HCT116 (cell line): ENCODE measurements at regions not wholly inside any gene's neighbourhood (a gene's known extent, or its start where the extent isn't known, plus 50 kb on each side); places are given as distances from the start of the nearest gene placed in this dataset.

Source experiments
- CBX3 ChIP-seq: IDR thresholded peaks from 2 replicates; pipeline ENCODE4 v1.6.1; 2012; ENCODE audit warnings: low read depth
- CEBPB ChIP-seq: IDR thresholded peaks from 2 replicates; pipeline ENCODE4 v1.6.1; 2012; ENCODE audit warnings: low read depth
- EZH2 ChIP-seq: fragments of 200-600 bp; sonication (generic); IDR thresholded peaks from 2 replicates; pipeline ENCODE4 v1.6.1; 2017; ENCODE audit warnings: antibody characterized with exemption, mixed run types
- EZH2phosphoT487 ChIP-seq: fragments of 200-600 bp; IDR thresholded peaks from 2 replicates; pipeline ENCODE4 v1.6.1; 2018; ENCODE audit warnings: antibody characterized with exemption, borderline replicate concordance
- JUND ChIP-seq: IDR thresholded peaks from 2 replicates; pipeline ENCODE4 v1.6.1; 2012
- POLR2A ChIP-seq: IDR thresholded peaks from 2 replicates; pipeline ENCODE4 v1.7.0; 2011; ENCODE audit warnings: borderline replicate concordance; ENCODE audit not compliant: insufficient read depth, insufficient read length; ENCODE audit errors: extremely low read depth
- POLR2AphosphoS5 ChIP-seq: IDR thresholded peaks from 2 replicates; pipeline ENCODE4 v1.6.1; 2011; ENCODE audit warnings: mild to moderate bottlenecking, low read depth, low read length, moderate library complexity
- RAD21 ChIP-seq: IDR thresholded peaks from 2 replicates; pipeline ENCODE4 v1.6.1; 2012; ENCODE audit warnings: low read depth, mild to moderate bottlenecking
- SIN3A ChIP-seq: IDR thresholded peaks from 2 replicates; pipeline ENCODE4 v1.6.1; 2012; ENCODE audit warnings: low read depth
- SRF ChIP-seq: IDR thresholded peaks from 2 replicates; pipeline ENCODE4 v1.6.1; 2012; ENCODE audit warnings: low read depth
- YY1 ChIP-seq: IDR thresholded peaks from 2 replicates; pipeline ENCODE4 v1.6.1; 2011; ENCODE audit warnings: low read length, low read depth, moderate library complexity, mild to moderate bottlenecking; ENCODE audit not compliant: insufficient replicate concordance; ENCODE audit errors: extremely low read depth
- TF ChIP-seq, protein P1 (sequence below): IDR thresholded peaks from 2 replicates; pipeline ENCODE4 v1.6.1; 2012; ENCODE audit warnings: low read depth
- TF ChIP-seq, protein P2 (sequence below), 3 experiments: fragments of 200-600 bp in 1 of 3; sonication (generic) in 1 of 3; IDR thresholded peaks in 2 of 3; conservative IDR thresholded peaks in 1 of 3; 2 replicates each; pipeline ENCODE4 v1.5.1; 2012 to 2017; ENCODE audit warnings: low read depth in 2 of 3, low read length in 2 of 3, antibody characterized with exemption in 1 of 3, borderline replicate concordance in 1 of 3, control low read depth in 1 of 3, mild to moderate bottlenecking in 1 of 3, mixed read lengths in 1 of 3, mixed run types in 1 of 3, moderate library complexity in 1 of 3; ENCODE audit not compliant: insufficient read depth in 1 of 3

DNA sequence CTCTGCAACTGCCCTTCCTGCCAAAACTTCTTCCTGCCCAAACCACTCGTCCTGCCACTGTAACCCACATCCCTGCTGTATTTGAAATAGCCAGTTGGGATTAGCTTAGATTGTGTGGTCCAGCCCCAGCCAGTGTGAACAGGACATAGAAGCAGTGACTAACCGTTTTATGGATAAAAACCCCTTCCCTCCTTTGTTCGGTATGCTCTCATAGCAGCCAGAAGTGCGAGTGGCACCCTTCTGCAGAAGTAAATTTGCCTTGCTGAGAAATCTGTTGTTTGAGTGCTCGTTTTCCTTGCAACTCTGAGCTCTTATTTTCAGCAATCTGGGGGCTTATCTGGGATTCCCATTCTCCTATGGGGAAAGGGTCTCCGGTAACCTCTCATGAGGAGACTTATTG lies 470.0 kb downstream of the PRDM9 start:
- TF ChIP-seq SRF: no peak
- TF ChIP-seq EZH2phosphoT487: no peak
- no peak for TF ChIP-seq EZH2
- TF ChIP-seq, protein P1, sequence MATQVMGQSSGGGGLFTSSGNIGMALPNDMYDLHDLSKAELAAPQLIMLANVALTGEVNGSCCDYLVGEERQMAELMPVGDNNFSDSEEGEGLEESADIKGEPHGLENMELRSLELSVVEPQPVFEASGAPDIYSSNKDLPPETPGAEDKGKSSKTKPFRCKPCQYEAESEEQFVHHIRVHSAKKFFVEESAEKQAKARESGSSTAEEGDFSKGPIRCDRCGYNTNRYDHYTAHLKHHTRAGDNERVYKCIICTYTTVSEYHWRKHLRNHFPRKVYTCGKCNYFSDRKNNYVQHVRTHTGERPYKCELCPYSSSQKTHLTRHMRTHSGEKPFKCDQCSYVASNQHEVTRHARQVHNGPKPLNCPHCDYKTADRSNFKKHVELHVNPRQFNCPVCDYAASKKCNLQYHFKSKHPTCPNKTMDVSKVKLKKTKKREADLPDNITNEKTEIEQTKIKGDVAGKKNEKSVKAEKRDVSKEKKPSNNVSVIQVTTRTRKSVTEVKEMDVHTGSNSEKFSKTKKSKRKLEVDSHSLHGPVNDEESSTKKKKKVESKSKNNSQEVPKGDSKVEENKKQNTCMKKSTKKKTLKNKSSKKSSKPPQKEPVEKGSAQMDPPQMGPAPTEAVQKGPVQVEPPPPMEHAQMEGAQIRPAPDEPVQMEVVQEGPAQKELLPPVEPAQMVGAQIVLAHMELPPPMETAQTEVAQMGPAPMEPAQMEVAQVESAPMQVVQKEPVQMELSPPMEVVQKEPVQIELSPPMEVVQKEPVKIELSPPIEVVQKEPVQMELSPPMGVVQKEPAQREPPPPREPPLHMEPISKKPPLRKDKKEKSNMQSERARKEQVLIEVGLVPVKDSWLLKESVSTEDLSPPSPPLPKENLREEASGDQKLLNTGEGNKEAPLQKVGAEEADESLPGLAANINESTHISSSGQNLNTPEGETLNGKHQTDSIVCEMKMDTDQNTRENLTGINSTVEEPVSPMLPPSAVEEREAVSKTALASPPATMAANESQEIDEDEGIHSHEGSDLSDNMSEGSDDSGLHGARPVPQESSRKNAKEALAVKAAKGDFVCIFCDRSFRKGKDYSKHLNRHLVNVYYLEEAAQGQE: no peak
- TF ChIP-seq, protein P2, sequence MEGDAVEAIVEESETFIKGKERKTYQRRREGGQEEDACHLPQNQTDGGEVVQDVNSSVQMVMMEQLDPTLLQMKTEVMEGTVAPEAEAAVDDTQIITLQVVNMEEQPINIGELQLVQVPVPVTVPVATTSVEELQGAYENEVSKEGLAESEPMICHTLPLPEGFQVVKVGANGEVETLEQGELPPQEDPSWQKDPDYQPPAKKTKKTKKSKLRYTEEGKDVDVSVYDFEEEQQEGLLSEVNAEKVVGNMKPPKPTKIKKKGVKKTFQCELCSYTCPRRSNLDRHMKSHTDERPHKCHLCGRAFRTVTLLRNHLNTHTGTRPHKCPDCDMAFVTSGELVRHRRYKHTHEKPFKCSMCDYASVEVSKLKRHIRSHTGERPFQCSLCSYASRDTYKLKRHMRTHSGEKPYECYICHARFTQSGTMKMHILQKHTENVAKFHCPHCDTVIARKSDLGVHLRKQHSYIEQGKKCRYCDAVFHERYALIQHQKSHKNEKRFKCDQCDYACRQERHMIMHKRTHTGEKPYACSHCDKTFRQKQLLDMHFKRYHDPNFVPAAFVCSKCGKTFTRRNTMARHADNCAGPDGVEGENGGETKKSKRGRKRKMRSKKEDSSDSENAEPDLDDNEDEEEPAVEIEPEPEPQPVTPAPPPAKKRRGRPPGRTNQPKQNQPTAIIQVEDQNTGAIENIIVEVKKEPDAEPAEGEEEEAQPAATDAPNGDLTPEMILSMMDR (IDR thresholded peaks at IDR 0.05 in 2 of 3, conservative IDR thresholded peaks at IDR 0.05 in 1 of 3; ENCODE audit: borderline replicate concordance in 1 of 3, insufficient read depth in 1 of 3, low read depth in 2 of 3, low read length in 2 of 3): no peak
- no peak for TF ChIP-seq YY1
- TF ChIP-seq JUND: no peak
- TF ChIP-seq POLR2A: no peak
- TF ChIP-seq SIN3A: no peak
- no peak for TF ChIP-seq POLR2AphosphoS5
- no peak for TF ChIP-seq RAD21
- no peak for TF ChIP-seq CEBPB
- TF ChIP-seq CBX3: no peak
